Left lung (tissue), 4 donors: ENCODE measurements at regions not wholly inside any gene's neighbourhood (a gene's known extent, or its start where the extent isn't known, plus 50 kb on each side); places are given as distances from the start of the nearest gene placed in this dataset.
A peak's percentile ranks its signal among the peaks of the same experiment; 100 is the strongest.

Source experiments
- ATAC-seq: fragments of 200-7000 bp; cut with Tn5 transposase; one replicate; pipeline ENCODE4 v1.9.1; 2020; ENCODE audit warnings: moderate library complexity
- DNase-seq, 4 donors: peaks; one replicate each; pipeline ENCODE4 v3.0.0-alpha.2; 2013 to 2020
- H3K27ac ChIP-seq, 2 donors: fragments of 200-600 bp; sonication (generic) in 1 of 2; one replicate each; pipeline versions ENCODE4 v1.5.0 to v1.8.0; 2020 to 2021
- H3K27me3 ChIP-seq, 2 donors: fragments of 200-600 bp; sonication (generic) in 1 of 2; one replicate each; pipeline versions ENCODE4 v1.5.0 to v1.8.0; 2020 to 2021
- H3K36me3 ChIP-seq, 2 donors: fragments of 200-600 bp; sonication (generic) in 1 of 2; one replicate each; pipeline versions ENCODE4 v1.5.0 to v1.8.0; 2020 to 2021
- H3K4me1 ChIP-seq, 2 donors: fragments of 200-600 bp; one replicate each; pipeline ENCODE4 v1.8.0; 2021
- H3K4me3 ChIP-seq, 2 donors: fragments of 200-600 bp; sonication (generic) in 1 of 2; one replicate each; pipeline versions ENCODE4 v1.5.0 to v1.8.0; 2020 to 2021; ENCODE audit warnings: mild to moderate bottlenecking in 1 of 2
- H3K9me3 ChIP-seq, 2 donors: fragments of 200-600 bp; sonication (generic) in 1 of 2; one replicate each; pipeline versions ENCODE4 v1.5.0 to v1.8.0; 2020 to 2021
- CTCF ChIP-seq, 2 donors: fragments of 200-600 bp; sonication (generic) in 1 of 2; IDR thresholded peaks; one replicate each; pipeline versions ENCODE4 v1.5.0 to v1.8.0; 2021; ENCODE audit warnings: antibody characterized with exemption in 2 of 2
- intact Hi-C, 2 donors: fragments of 100-400 bp; cut with DNase I; formaldehyde crosslinking; loops; one replicate each; pipeline versions ENCODE4 v1.11.2 to v1.14.2; 2022
- donor health status: DM: no; HTN: yes; CAD: no.
- donor health status: DM: no; HTN: no; CAD: no.

- TF ChIP-seq CTCF (IDR thresholded peaks at IDR 0.05), result no peak
- H3K4me1 ChIP-seq, result no peaks in the 10 kb centered on the region
- DNase-seq (no peak), ATAC-seq (no peak)
- intact Hi-C loops, result no loop called here
- H3K4me3 ChIP-seq, result no peak overlapping the region
- H3K27ac ChIP-seq, result no peak overlapping the region
- no peaks in the 10 kb centered on the region for H3K36me3 ChIP-seq
- no peaks in the 10 kb centered on the region for H3K9me3 ChIP-seq
- no peaks in the 10 kb centered on the region for H3K27me3 ChIP-seq
Observed at GRCh38 chr5:120866997-120867396, 402.9 kb downstream of the PRR16 start.

DNA sequence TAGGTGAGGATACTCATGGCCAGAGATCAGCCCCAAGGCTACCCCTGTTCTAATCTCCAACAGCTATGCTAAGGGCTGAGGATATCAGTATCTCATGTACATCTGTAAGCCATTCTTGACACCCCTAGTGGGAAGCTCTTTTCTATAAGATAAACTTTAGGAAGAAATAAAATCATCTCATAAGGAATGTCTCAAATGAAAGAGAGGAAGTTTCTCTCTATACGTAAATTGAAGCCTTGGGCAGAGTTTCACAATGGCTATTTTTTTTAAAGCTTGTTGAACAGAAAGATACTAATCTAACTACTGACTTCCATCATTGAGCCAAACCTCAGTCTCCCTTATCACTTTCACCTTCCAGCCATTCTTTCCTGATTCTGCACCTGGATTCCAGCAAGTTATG is 405.7 kb downstream of the PRR16 start:
- intact Hi-C loops, result no loop called here
- TF ChIP-seq CTCF (IDR thresholded peaks at IDR 0.05), result no peak
- Histone ChIP-seq H3K27me3 (no peaks in the 10 kb centered on the region), H3K36me3 (no peaks in the 10 kb centered on the region), H3K4me1 (no peaks in the 10 kb centered on the region), H3K9me3 (no peaks in the 10 kb centered on the region), H3K27ac (no peak overlapping the region), H3K4me3 (no peak overlapping the region)
- DNase-seq, result no peak
- ATAC-seq, result no peak

DNA sequence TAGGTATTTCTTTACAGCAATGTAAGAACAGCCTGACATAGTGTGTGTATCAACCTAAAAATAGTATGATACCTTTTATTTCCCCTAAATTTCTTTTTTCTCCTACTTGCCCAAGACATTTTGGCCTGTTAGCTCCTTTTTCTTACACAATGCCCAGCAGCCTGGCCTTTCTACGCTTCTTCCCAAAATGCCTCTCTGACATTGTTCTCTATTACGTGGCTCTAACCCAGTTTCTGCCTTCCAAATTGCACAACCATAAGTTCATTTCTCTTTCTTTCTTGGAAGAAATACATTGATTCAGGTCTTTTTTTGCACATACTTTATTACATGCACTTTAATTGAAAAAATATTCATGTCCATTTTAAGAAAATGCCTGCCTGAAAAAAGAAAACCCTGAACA is 408.2 kb downstream of the PRR16 start:
- H3K27me3 ChIP-seq, result no peaks in the 10 kb centered on the region
- no peak overlapping the region for H3K27ac ChIP-seq
- H3K9me3 ChIP-seq, result no peaks in the 10 kb centered on the region
- no peaks in the 10 kb centered on the region for H3K36me3 ChIP-seq
- H3K4me1 ChIP-seq, result no peaks in the 10 kb centered on the region
- no peak for ATAC-seq
- intact Hi-C loops, result no loop called here
- H3K4me3 ChIP-seq, result no peak overlapping the region
- no peak for TF ChIP-seq CTCF (IDR thresholded peaks at IDR 0.05)
- peak in 1 of 4 donors; percentile 48 for DNase-seq

DNA sequence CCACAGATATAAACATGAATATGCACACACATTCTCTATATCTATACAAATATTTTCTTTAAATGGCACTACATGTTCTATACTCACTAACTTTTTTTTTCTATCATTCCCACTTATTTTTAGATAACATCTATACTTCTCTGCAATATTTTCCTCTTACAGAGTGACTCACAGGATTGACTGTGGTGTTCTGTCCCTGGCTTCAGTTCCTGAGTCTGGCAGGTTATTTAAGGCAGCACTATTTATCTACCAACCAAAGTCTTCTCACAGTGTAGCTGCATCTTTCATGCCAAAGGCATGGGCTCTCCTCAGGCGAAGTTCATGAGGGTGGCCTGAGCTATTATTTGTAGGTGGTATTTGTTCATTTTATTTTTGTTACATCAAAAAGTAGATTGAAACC is 409.0 kb downstream of the PRR16 start:
- Histone ChIP-seq H3K27me3 (no peaks in the 10 kb centered on the region), H3K9me3 (no peaks in the 10 kb centered on the region), H3K27ac (no peak overlapping the region), H3K4me3 (no peak overlapping the region), H3K4me1 (no peaks in the 10 kb centered on the region), H3K36me3 (no peaks in the 10 kb centered on the region)
- intact Hi-C loops, result no loop called here
- peak; percentile 56 for ATAC-seq
- no peak for TF ChIP-seq CTCF (IDR thresholded peaks at IDR 0.05)
- no peak for DNase-seq

GRCh38 chr5:120874081-120874862 is 410.2 kb downstream of the PRR16 start:
- Histone ChIP-seq H3K9me3 (no peaks in the 10 kb centered on the region), H3K4me3 (no peak overlapping the region), H3K27me3 (no peaks in the 10 kb centered on the region), H3K4me1 (no peaks in the 10 kb centered on the region), H3K36me3 (no peaks in the 10 kb centered on the region), H3K27ac (no peak overlapping the region)
- intact Hi-C loops, result no loop called here
- TF ChIP-seq CTCF (IDR thresholded peaks at IDR 0.05), result no peak
- peak in 1 of 4 donors; percentile 25 for DNase-seq
- ATAC-seq, result peak; percentile 27
